IPS DF 19.7 (cell line): ENCODE measurements at regions not wholly inside any gene's neighbourhood (a gene's known extent, or its start where the extent isn't known, plus 50 kb on each side); places are given as distances from the start of the nearest gene placed in this dataset.
"Not testable (repeated sequence)": the region's sequence is repeated elsewhere in the genome, so short reads cannot be mapped to it uniquely, and the experiment has no call there.

Source experiments
- DNase-seq: peaks from one replicate; pipeline ENCODE4 v3.0.0-alpha.2; 2013; ENCODE audit warnings: low read depth, low spot score

DNA sequence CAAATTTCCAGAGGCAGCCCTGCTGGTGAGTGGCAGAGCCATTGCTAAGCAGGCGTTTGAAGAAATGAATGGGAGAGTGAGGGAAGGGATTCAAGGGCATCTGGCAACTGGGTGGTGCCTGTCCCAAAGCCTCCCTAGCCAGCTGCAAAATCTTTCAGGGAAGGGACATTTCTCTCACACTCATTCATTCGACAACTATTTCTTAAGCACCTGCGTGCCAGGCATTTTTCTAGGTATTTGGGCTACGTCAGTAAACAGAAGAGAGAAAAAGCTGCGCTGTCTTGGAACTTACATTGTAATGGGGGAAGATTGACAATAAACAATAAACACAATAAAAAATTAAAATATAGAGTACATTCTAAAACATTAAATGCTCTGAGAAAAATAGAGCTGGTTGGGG lies 301.9 kb upstream of the USP24 start:
- no peak for DNase-seq

GRCh38 chr1:55514571-55514970 lies 299.4 kb upstream of the USP24 start:
- DNase-seq: not testable (repeated sequence)

DNA sequence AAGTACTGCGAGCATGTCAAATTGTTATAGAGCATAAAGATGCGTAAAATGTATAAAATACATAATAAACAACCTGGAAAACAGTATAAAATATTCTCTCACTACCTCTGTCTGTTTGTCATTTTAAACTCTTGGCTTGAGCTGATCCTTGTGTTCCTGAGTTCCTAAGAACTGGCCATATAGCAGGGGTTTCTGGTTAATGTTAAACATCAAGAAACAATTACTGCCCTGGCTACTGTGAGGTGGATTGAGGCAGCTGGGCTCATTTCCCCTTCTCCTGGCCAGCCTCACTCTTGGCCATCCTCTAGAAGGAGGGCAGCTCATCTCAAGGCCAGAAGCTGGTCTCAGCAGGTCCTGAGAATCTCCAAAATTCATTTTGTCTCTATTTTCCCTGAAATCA lies 297.3 kb upstream of the USP24 start:
- no peak for DNase-seq

- DNase-seq: no peak
Observed at GRCh38 chr1:55507578-55507931, 292.4 kb upstream of the USP24 start.

DNA sequence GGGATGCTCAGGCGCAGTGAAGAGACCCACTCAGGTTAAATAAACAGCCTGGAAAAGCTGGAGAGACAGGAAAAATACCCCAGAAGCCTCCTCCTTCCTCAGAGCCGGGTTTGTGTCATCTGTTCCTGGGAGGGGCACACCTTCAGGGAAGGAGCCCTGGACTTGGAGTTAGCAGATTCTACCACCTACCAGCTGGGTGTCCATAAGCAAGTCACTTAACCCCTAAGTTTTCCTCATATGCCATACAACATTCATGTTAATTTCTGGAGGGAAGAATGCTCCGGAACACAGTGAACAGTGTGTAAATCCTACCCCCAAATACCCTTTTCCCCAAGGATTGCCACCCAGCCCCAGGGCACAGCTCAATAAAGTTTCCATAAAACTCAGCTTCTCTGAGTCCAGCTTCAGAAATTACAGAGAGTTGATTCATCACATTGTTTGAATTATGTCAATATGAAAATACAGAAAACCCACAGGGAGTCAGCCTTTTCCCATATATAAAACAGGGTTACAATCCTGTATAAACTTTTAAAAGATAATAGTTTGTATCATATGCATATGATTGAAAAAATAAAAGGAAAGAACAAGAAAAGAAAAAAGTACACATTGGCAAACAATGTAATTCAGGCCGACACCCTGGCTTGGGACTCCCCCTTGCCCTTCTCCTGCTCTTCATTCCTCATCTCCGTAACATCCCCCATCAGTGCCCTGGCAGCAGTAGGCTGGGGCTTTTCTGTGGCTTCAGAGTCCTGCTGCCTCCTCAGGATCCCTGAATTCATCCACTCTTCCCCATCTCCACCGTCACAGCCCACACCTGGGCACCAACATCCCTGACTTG lies 291.8 kb upstream of the USP24 start:
- DNase-seq: no peak

- DNase-seq: no peak
Observed at GRCh38 chr1:55505326-55505725, 290.2 kb upstream of the USP24 start.

DNA sequence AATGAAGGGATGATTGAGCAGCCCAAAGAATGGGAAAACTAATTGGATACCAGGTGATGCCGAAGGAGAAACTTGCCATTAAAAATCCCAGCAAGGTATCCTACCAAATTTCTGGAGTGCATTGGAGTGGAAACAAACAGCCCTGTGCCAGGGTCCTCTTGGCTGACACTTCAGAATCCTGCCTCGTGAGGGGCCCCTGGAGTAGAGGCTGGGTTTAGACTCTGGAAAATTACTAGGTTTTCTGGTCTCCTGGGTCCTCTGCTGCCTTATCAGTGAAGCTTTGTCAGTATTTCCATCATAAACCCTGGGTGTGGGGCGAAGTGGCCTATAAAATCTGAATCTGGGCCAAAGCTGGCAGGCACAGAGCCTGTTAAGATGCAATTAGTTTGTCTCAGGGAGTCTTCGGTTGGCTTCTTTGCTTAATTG lies 289.2 kb upstream of the USP24 start:
- no peak for DNase-seq

DNA sequence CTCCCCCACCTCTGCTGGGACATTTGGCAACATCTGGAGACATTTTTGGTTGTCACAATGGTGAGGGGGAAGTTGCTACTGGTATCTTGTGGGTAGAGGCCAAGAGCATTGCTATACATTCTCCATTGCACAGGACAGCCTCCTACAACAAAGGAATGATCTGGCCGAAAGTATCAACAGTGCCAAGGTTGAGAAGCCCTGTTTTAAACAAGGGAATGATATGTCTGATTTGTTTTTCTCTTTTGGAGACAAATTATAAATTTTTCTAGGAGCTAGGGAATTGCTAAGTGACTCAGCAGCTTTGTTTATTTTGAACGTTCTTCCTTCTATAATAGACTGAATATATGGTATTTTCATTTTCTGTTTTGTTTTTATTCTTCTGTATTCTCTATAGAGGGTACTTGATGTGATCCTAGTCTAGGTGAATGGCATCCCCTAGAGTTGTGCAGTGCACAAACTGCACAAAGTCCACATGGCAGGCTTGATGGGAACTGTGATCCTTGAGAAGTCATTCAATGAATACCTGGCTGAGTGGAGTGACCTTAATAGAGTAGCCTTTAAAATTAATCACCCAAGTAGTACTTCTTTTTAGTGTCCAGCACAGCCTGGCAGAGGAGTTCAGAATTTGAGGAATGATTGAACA lies 288.6 kb upstream of the USP24 start:
- no peak for DNase-seq

GRCh38 chr1:55500601-55501000 lies 285.4 kb upstream of the USP24 start:
- no peak for DNase-seq

GRCh38 chr1:55490547-55490946 lies 275.4 kb upstream of the USP24 start:
- no peak for DNase-seq

DNA sequence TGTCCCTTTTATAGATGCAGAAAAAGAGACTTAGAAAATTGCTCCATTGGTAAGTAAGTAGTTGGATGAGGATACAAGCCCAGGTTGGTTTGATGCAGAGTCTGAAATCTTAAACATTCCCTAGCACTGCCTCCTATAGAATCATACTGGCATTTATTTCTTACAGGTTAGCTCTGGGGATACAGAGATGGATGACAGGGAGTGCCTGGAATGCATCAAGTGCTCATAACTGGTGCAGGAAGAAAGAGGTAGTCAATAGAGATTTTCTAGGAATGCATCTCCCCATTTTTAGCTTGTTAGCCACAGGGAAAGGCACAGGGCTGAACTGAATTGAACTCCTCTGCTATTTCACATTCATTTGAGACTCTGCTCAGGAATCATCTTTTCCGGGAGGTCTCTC lies 269.0 kb upstream of the USP24 start:
- DNase-seq: no peak

DNA sequence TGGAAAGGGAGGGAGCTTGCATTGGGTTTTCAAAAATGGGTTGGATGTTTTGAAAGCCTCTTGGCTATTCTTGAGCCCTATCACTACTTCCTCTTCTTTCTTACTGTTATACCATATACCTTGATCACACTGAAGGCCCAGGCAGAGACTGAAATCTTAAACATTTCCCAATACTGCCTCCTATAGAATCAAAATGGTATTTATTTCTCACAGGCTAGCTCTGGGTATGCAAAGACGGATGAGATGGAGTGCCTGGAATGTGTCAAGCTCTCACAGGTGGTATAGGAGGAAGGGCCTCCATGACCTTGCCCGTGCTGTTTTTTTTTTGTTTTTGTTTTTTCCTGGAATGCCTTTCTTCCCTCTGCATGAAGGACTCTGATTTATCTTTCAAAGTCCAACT lies 268.4 kb upstream of the USP24 start:
- DNase-seq: peak; percentile 23

DNA sequence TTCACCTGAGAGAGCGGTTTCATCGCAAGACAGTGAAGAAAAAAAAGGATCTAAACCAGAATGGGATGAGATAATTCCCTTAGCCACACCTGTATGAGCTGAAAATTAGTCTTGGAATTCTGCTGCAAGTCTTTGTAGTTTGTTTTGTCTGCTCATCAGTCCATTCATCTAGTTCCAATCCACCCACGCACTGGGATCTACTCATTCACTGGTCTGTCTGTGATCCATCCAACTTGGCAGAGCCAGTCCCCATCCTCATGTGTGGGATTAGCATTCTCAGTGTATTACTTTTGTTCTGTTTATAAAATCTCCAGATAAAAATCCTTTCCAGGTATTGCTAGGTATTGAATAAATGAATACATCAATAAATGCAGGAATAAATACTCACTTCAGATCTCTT lies 266.5 kb upstream of the USP24 start:
- DNase-seq: no peak

DNA sequence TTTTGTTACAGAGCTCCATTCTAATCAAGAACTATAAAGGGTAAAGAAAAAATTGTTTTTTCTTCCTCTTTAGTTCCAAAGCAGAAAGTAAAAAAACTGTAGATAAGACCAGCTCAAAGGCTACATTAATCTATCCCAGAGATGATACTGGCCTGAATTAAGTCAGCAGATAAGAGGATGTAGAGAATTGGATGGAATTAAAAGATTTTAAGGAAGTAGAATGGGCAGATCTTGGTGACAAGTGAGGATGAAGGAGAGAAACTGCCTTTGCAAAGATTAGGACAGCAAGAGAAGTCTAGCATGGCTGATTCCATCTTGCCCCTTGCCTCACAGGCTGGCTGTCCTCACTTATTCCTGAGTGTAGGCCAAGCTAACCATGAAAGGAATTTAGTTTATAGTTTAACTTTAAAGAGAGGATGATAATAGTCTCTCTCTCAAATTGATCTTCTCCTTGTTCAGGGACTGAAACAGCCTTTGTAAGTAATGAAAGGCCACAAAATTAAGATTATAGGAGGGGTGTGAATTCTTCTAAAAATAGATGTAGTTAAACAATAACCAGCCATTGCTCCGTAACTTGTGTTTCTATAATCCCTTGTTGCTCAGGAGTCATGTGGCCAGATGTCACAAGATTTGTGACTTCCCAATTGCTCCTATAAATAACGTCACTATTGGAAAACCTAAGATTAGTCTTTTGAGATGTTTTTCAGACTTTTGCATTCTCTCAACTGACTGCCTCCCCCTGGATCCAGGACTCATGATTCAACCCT lies 265.0 kb upstream of the USP24 start:
- no peak for DNase-seq

DNA sequence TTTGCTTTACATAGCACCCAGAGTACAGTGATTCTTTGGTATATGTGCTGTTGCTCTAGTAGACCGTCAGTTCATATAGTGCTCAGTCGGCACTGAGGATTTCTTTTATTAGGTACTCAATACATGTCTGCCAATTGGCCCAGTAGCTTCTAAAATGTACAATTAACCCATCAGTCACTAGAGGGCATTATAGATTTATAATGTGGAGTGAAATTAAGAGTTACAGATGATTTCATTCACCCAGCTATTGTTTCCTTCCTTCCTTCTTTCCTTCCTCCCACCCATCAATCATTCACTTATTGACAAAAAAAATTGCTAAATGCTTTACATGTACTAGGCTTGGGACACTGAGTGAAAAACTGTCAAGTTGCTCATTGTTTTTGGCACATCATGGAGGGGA lies 263.6 kb upstream of the USP24 start:
- no peak for DNase-seq

- no peak for DNase-seq
Observed at GRCh38 chr1:55477953-55478352, 262.8 kb upstream of the USP24 start.

- no peak for DNase-seq
Observed at GRCh38 chr1:55476445-55477015, 261.4 kb upstream of the USP24 start.

DNA sequence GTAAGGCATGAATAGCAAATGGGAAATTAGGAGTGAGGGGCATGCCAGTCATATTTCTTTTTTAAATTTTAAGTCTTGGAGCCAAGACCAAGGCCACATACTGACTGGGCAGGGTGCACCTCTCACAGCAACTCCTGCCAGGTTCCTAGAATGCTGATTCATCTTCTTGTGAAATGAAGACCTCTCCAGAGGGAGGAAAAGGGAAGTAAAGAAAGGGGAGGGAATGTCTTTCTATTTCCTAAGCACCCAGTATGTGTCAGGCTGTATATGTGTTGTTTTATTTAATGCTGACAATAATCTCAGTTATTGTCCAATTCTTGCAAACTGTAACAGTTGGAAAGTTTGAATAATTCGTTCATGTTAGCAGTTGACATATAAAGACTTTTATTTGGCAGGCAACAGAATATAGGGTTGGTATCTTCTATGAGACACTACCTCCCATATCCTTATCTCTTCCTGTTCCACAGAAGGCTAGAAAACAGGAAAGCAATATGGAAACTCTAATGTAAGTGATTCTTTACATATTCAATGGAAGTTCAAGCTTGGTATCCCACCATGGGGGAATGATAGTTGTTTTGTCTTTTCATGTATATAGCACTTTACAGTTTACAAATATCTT lies 259.1 kb upstream of the USP24 start:
- no peak for DNase-seq

- DNase-seq: no peak
Observed at GRCh38 chr1:55473661-55474060, 258.5 kb upstream of the USP24 start.

GRCh38 chr1:55472784-55473183 lies 257.6 kb upstream of the USP24 start:
- no peak for DNase-seq

DNA sequence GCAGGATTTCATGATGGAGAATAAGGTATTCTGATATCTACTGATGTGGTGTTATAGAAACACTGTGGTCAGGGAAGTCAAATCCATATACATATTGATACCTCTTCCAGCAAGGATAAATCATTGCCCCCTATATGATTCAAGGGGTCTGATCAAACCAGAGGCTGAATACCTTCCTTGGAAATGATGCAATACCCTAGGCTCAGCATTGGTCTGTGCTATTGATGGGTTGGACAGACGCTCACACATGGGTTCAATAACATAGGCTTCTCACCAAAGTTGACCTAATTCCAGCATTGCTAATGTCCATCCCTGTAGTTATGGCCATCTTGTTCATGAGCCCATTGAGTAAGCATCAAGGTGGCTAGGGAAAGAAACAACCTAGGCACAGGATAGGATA lies 257.0 kb upstream of the USP24 start:
- no peak for DNase-seq
